ENCODE measurements at regions not wholly inside any gene's neighbourhood (a gene's known extent, or its start where the extent isn't known, plus 50 kb on each side); places are given as distances from the start of the nearest gene placed in this dataset.
"Not testable (repeated sequence)": the region's sequence is repeated elsewhere in the genome, so short reads cannot be mapped to it uniquely, and the experiment has no call there.

- H3K36me3 ChIP-seq; ATAC-seq; intact Hi-C loops (cut with DNase I); H3K4me1 ChIP-seq; DNase-seq; H3K27me3 ChIP-seq (ENCODE audit: low read depth); H3K9me3 ChIP-seq; H3K4me3 ChIP-seq; H3K27ac ChIP-seq: not testable (repeated sequence)
Observed at GRCh38 chrX:83749736-83750135, 111.2 kb upstream of the CYLC1 start.

GRCh38 chrX:83750451-83750850 lies 110.5 kb upstream of the CYLC1 start:
- H3K4me3 ChIP-seq; H3K27ac ChIP-seq; intact Hi-C loops (cut with DNase I); H3K27me3 ChIP-seq (ENCODE audit: low read depth); H3K36me3 ChIP-seq; H3K9me3 ChIP-seq; H3K4me1 ChIP-seq; ATAC-seq; DNase-seq: not testable (repeated sequence)

- Histone ChIP-seq H3K27me3 (ENCODE audit: low read depth) (no peaks in the 10 kb centered on the region), H3K4me3 (no peak overlapping the region), H3K9me3 (no peaks in the 10 kb centered on the region), H3K4me1 (no peaks in the 10 kb centered on the region), H3K27ac (no peak overlapping the region), H3K36me3 (no peaks in the 10 kb centered on the region)
- peak; percentile 12 for TF ChIP-seq CTCF (IDR thresholded peaks at IDR 0.05)
- intact Hi-C loops (cut with DNase I), result no loop called here
- ATAC-seq (no peak), DNase-seq (no peak)
Observed at GRCh38 chrX:83759872-83760271, 101.1 kb upstream of the CYLC1 start.

- intact Hi-C loops (cut with DNase I), result no loop called here
- H3K27ac ChIP-seq, result no peak overlapping the region
- DNase-seq, result no peak
- ATAC-seq, result no peak
- no peaks in the 10 kb centered on the region for H3K27me3 ChIP-seq (ENCODE audit: low read depth)
- no peak for TF ChIP-seq CTCF (IDR thresholded peaks at IDR 0.05)
- H3K4me3 ChIP-seq, result no peak overlapping the region
- no peaks in the 10 kb centered on the region for H3K36me3 ChIP-seq
- H3K9me3 ChIP-seq, result no peaks in the 10 kb centered on the region
- H3K4me1 ChIP-seq, result no peaks in the 10 kb centered on the region
Observed at GRCh38 chrX:83771664-83772063, 89.3 kb upstream of the CYLC1 start.

Measured in lower lobe of right lung (tissue), 2 donors.